Endometrium (tissue), 2 donors: ENCODE measurements at regions not wholly inside any gene's neighbourhood (a gene's known extent, or its start where the extent isn't known, plus 50 kb on each side); places are given as distances from the start of the nearest gene placed in this dataset.
"Not testable (repeated sequence)": the region's sequence is repeated elsewhere in the genome, so short reads cannot be mapped to it uniquely, and the experiment has no call there.

Experiments used
- FAIRE-seq: peaks from 2 replicates; lab custom pipeline; 2012; peaks lifted over from hg19 to GRCh38; lab: Jason Lieb, UNC
- donor health status: control.
- donor health status: control.

DNA sequence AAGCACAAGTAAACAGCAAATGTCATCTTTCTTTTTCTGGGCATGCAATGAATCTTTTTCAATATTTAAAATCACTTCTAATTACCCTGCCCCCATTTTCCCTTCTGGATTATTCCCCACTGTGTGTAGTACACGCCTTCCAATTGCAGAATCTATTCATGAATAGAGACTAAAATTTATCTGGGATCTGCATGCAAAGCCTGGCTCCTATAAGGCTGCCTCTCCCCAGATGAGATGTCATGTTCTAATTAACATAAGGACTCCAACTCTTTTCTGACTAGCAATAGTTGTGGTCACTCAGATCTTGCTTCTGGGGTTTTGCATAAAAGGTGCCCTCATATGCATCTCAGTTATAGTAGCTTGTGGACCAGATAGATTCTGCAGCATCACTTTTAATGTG, 473.5 kb downstream of the BTG1 start:
- no peak for FAIRE-seq

DNA sequence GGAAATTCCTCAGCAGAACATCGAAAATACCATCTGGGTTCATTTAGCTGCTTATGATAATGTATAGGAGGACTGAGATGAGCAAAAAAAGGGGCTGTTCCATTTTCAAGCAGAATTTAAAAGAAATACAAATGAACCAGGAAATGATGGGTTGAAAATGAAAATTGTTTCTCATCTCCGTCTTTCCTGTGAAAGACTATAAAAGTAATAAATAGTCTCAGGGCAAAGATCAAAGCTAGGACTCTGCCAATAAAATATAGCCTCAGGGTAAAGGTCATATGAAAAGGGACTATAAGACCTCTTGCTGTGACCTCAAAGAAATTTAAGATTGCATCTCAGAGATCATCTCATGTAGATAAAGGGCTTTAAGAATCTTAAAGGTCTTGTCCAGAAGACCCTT, 478.0 kb downstream of the BTG1 start:
- no peak for FAIRE-seq

DNA sequence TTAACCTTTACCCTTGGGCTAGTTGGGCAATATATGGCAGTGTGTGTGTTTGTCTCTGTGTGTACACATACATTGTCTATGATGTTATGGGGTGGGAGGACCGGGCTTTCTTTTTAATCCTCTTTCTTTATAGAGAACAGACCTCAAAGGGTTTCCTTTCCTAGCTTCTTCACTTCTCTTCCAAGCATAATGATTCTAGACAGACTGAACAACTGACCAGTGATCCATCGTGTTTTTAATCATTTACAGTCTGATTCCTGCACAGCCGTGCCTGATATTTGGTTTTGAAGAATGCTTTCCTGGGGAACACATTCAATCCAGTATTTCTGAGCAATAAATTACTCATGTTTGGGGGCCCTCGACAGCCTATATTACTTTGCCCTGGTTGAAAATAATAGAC, 481.1 kb upstream of the DCN start:
- no peak for FAIRE-seq

DNA sequence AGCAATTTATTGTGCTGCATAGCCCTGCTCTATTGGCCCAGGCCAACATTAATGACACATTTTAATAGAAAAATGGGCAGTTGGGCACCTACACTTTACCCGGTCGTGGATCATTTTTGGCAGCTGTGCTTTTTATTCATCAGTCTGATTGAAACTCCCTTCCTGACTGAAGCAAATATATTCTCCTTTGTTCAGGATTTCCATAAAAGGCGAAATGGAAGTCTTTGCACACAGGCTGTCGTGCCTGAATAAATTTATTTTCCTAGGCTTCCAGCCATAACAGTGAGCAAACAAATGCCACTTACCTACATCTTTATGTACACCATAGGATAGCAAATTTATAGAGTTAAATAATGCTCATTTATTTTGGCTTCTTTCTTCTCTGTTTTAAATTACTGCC, 480.7 kb upstream of the DCN start:
- FAIRE-seq: no peak

DNA sequence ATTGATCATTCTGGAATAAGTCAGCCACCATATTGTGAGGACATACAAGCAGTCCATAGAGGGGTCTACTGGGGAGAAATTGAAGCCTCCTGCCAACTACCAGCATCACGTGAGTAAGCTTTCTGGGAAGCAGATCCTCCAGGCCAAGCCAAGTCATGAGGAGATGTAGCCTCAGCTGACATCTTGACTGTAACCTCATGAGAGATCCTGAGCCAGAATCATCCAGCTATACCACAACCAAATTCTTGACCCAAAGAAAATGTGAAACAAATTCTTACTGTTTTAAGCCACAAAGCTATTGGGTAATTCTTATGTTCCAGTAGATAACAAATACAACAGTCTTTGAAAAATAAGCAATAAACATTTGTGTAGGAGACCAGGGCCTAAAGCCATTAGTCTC, 479.4 kb upstream of the DCN start:
- FAIRE-seq: no peak

DNA sequence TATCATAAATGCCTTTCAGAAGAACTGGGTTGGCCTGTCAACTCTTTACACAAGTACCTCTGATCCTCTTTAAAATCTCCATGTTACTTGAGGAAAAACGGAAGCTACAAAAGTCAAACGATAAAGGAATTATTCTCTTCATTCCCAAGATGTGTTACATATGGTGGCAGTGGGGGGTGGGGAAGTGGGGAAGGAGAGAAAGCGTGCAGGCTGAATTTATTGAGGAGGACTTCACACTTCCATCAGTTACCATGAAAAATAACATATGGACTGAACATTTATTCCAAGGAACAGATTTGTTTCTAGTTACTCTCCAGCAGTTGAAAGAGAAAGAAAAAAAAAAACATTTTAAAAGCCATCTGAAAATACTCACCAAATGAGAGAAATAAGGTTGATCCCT, 474.4 kb upstream of the DCN start:
- FAIRE-seq: no peak

DNA sequence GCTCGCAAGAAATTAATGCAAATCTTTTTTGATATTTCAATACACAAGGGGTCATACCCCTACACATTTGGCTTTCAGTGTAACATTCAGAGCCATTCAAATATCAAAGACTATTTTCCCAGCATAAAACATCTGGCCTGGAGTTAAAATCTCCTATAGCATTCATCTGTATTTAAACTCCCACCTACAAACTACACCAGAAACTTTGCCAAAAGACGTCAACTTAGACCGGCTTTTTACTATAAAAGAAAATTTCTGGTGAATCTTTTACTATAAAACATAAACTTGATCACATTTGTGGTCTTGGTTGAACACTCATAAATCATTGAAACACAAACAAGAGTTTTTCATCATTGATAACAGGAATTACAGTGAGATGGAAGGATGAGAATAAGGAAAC, 473.3 kb upstream of the DCN start:
- no peak for FAIRE-seq

DNA sequence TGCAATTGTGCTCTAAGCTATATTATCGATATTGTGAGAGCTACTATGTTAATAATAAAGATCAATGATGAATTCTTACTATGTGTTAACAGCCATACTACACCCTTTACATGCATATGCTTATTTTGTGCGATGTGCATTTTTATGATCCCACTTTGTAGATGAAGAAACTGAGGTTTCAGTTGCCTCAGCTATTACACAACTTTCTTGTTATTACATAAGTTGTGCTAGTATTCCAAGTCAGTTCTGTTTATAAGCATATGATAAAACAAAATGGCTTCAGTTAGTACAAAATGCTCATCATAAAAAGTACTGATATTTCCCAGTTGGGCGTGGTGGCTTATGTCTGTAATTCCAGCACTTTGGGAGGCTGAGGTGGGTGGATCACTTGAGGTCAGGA, 471.5 kb upstream of the DCN start:
- no peak for FAIRE-seq

DNA sequence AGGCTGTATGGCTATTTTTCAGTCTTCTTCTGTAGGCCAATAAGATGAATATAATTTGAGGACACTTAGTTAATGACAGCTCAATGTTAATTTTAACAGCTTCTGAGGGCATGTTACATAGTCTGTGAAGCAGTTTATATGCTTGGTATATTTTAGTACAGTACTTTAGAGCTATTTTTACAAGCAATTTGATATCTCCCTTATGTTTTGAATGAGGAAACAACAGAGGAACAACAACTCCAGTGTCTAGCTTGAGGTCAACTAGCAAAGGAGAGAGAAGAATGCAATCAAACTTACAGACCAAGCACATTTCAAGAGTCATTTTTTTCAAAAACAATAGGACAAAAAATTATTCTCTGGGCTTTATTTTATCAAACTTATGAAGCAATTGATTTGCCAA, 469.1 kb upstream of the DCN start:
- peak; percentile 50 for FAIRE-seq

DNA sequence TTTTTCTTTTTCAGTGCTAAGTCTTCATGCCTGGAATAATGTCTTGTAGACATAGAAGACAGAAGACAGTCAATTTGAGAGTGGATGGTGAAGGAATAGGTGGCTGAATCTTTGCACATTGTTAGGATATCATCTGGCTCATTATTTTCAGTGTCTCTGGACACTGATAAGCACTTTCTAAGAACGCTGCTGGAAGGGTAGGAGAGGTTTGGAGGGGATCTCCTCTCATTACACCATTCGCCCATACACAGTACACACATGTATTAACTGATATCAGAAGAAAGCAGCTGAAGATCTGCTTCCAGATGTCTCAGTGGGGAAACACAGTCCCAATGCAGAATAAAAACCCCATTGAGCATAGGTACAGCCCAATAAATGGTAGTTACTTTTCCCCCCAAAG, 461.1 kb upstream of the DCN start:
- FAIRE-seq: no peak

DNA sequence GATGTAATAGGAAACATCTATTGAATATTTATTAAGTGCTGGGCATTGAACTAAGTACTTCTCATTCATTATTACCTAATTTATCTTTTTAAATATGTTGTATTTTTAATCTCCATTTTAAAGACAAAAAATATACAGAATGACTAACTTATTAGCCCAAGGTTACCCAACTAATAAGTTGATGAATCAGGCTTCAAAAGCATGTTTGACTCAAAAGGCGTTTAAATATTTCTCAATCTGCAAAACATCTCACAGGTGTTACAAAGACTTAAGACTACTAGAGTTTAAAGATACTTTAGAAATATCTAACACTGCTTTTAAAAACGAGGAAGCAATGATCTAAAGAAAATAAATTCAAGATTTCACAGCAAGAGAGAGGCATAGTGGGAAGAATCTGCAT, 457.4 kb upstream of the DCN start:
- no peak for FAIRE-seq

DNA sequence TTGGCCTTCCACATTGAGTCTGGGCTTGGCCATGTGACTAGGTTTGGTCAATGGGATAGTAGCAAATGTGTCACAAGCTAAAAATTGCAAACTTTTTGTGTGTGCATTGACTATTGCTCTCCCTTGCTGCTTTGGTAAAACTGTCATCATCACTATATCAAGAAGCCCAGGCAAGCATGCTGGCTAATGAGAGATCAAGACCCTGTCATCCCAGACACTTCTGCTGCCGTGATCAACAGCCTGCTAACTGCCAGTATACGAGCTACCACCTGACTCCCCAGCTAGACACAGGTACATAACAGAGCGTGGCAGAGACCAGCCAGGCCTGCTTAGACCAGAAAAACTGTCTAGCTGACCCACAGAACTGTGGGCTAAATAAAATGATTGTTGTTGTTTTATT, 456.7 kb upstream of the DCN start:
- FAIRE-seq: no peak

DNA sequence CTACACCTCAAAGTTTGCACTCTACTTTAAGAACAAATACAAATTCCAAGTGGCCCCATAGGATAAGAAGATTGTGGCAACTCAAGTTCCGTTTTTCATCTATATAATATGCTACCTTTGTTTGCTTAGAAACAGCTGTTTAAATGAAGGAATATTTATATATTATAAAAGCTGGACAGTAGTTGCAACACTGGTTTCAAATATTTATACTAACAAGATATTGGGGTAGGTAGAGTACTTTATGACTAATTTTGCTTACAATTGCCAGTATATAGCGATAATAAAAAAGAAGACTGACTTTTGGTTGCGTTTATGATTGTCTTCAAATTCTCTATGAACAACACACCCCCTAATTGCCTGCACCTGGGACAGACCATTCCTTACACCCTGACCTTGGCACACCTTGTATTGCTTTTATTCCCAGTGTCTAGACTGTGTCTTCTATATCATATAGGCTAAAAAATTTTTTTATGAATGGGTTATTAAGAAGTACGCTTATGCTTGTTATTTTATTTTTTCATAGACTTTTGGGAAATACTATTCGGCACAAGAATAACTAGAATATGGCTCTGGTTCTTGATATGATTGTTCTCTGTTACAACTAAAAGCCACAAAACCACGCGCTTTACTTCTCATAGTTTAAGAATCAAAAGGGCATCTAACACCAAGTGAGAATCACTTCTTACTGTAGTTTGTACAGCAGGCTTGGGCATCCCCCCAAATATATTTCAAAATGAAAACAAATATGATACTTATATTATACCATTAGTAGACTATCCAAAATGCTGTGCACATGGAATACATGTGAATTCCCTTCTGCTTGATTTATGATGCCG, 455.4 kb upstream of the DCN start:
- no peak for FAIRE-seq

DNA sequence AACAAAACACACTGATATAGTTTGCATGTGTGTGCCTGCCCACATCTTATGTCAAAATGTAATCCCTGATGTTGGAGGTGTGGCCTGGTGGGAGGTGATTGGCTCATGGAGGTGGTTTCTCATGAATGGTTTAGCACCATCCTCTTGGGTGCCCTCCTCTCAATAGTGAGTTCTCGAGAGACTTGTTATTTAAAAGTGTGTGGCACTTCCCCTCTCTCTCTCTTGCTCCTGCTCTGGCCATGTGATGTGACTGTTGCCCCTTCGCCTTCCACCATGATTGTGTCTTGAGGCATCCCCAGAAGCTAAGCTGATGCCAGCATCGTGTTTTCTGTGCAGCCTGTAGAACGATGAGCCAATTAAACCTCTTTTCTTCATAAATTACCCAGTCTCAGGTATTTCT, 454.1 kb upstream of the DCN start:
- FAIRE-seq: no peak

DNA sequence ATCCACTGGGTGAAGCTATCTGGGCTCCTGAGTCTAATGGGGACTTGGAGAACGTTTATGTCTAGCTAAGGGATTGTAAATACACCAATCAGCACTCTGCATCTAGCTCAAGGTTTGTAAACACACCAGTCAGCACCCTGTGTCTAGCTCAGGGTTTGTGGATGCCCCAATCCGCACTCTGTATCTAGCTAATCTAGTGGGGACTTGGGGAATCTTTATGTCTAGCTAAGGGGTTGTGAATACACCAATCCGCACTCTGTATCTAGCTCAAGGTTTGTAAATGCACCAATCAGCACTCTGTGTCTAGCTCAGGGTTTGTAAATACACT, 451.7 kb upstream of the DCN start:
- FAIRE-seq: not testable (repeated sequence)

DNA sequence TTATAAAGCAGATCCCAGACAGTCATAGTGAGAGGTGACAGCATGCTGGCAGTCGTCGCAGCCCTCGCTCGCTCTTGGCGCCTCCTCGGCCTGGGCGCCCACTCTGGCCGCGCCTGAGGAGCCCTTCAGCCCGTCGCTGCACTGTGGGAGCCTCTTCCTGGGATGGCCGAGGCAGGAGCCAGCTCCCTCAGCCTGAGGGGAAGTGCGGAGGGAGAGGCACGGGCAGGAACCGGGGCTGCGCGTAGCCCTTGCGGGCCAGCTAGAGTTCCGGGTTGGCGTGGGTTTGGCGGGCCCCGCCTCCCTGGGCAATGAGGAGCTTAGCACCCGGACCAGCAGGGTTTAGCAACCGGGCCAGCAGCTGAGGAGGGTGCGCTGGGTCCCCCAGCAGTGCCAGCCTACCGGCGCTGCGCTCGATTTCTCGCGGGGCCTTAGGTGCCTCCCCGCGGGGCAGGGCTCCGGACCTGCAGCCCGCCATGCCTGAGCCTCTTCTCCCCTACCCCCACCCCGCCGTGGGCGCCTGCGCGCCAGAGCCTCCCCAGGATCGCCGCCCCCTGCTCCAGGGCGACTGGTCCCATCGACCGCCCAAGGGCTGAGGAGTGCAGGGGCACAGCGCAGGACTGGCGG, 451.2 kb upstream of the DCN start:
- FAIRE-seq: no peak

DNA sequence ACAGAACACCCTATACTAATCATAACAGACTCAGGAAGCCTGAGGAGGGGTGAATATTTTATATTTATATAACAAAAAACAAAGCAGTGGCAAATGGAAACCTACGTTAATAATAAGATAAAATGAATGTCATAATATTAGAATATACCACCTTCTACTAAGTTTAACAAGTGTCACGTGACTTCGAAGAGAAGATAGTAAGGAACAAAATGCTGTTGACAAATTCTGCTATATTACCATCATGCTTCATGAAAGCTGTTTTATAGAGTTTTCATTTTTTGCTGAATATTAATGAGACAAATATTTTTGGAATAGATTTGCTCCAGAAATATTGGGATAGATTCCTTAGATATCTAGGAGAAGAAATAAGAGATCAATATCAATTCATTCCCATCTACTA, 450.6 kb upstream of the DCN start:
- no peak for FAIRE-seq

DNA sequence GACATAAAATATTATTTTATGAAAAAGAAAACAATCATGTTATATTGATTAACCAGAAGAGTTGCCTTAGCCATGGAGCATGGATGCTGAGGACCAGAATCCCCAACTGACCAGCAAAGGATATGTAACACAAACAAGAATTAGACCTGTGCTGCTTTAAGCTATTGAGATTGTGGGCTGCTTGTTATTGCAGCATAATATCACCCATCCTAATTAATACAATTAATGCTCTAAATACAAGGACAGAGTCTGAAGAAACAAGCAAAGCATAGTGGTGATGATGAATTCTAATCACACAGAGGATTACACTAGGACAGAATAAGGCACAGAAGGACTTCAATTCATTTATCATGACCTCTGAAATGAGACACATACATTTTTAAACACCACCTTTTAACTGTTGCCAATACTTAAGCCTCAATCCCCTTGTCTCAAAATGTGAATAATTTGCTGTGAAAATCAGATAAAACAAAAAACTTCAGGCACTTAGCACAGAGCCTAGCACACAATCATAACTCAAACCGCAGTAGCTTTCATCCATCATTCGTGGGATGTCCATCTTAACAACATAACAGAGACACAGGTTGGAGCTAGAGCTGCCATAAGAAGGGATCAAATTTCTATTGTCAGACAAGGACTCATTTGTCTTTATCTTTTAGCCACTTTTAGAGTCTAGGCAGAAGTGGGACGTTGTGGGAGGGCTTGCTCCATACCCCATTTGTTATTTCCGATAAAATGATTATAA, 449.6 kb upstream of the DCN start:
- no peak for FAIRE-seq

DNA sequence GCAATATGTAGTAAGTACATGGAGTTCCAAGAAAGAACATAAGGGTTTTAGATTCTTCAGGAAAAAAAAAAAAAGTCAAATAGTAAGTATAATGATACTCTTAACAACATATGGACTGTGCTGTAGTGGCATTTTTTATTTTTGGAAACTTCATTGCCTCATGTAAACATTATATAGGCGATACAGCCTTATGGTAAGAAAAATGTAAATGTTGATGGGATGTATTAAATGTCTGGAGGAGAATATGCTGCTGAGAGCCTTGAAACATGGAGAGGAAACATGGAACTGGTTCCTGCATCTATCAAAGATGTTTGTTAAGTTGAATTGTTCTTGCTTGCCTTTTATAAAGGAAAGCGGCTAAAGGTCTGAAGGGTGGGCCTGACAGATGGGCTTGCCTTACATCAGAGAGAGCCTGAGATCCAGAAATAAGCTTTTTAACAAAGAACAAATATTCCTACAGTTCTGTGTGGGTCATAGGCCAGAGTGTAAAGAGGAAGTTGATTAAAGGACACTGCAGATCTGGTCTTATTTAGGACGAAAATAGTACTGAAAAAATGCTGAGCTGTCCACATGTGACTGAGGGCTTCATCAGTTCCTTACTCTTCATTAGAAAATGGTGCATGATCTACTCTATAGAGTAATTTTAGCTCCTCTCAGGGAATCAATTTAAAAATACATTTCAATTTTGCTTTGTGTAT, 448.1 kb upstream of the DCN start:
- no peak for FAIRE-seq

DNA sequence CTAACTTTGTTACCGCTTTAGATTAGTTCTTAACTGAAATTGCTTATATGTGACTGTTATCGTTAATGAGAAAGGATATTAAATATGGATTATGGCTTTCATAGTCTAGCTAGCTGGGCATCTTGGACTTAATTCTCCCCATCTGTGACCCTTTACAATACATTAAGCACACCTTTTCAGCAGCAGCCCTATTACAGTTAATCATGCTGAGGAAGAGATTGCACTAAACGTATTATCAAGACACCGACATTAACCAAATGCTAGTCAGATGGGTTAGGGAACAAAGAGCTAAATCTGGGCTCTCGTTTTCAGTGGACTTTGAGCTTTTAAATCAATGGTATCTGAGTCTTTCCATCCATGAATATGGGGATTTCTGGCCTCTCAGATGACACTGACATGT, 447.5 kb upstream of the DCN start:
- FAIRE-seq: no peak

DNA sequence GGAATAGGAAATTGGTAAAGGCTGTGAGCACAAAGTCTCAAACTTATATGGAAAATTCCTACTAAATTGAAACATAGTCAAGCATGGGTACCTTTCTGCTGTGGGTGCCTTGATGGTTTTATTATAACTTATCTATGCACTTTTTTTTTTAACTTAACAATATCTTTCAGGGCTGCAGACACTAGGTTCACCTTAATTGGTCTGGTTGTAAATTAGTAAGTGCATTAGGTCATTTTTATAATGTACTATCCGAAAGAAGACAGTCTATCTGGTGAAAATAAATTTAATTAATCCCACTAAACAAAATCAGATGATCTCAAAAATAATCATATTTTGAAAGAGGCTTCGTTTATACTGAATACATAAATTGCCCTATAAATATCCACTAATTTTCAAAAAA, 446.8 kb upstream of the DCN start:
- FAIRE-seq: no peak

DNA sequence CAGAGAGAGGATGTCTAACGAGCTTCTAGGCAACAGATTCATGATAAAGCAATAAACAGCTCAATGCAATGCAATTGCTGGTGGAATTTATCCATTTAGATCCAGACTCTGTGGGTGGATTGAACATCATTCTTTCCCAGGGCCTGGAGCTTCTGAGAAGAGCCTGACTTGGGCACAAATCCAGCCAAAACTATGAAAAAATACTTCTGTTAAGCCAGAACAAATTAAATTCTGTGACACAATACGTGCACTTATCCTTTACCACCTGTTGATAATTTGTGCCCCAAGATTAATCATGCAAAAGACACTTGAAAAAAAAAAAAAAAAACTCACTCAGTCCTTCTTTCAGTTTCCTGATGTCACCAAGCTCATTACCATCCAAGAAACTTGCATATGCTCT, 446.0 kb upstream of the DCN start:
- no peak for FAIRE-seq

DNA sequence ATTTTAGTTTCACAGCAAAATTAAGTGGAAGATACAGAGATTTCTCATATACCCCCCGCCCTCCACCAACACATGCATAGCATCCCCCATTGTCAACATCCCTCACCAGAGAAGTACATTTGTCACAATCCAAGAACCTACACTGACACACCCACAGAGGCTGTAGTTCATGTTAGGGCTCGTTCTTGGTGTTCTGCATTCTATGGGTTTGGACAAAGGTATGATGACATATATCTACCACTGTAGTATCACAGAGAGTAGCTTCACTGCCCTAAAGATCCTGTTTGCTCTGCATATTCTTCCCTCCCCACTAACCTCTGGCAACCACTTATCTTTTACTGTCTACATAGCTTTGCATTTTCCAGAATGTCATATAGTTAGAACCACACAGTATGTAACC, 444.6 kb upstream of the DCN start:
- FAIRE-seq: no peak
